DOHH2 (cell line): ENCODE measurements at regions not wholly inside any gene's neighbourhood (a gene's known extent, or its start where the extent isn't known, plus 50 kb on each side); places are given as distances from the start of the nearest gene placed in this dataset.

ENCODE experiments used
- H3F3A ChIP-seq: fragments of 200-600 bp; sonication (generic), shearing (Covaris generic); 2 replicates; pipeline ENCODE4 v1.6.0; 2016; ENCODE audit warnings: antibody characterized with exemption, mild to moderate bottlenecking; ENCODE audit not compliant: control insufficient read depth, insufficient read depth
- H3K27ac ChIP-seq: fragments of 200-600 bp; sonication (generic); 2 replicates; pipeline ENCODE4 v1.5.1; 2014; ENCODE audit warnings: low read depth, mild to moderate bottlenecking, low read length, moderate library complexity
- H3K27me3 ChIP-seq: fragments of 200-600 bp; sonication (generic); 2 replicates; pipeline ENCODE4 v1.6.1; 2014; ENCODE audit warnings: mild to moderate bottlenecking, low read length, mixed read lengths; ENCODE audit not compliant: control insufficient read depth
- H3K36me3 ChIP-seq: fragments of 200-600 bp; sonication (generic); 2 replicates; pipeline ENCODE4 v1.6.1; 2014; ENCODE audit warnings: mild to moderate bottlenecking, low read length, moderate library complexity, mixed read lengths; ENCODE audit not compliant: control insufficient read depth
- H3K4me1 ChIP-seq: fragments of 200-600 bp; sonication (generic); 2 replicates; pipeline ENCODE4 v1.6.1; 2014; ENCODE audit warnings: mild to moderate bottlenecking, low read length, mixed read lengths; ENCODE audit not compliant: control insufficient read depth
- H3K4me2 ChIP-seq: fragments of 200-600 bp; sonication (generic); 2 replicates; pipeline ENCODE4 v1.6.0; 2014; ENCODE audit warnings: mild to moderate bottlenecking, low read length, moderate library complexity
- H3K4me3 ChIP-seq: fragments of 200-600 bp; sonication (generic); 2 replicates; pipeline ENCODE4 v1.5.1; 2014; ENCODE audit warnings: mild to moderate bottlenecking, low read length, mixed read lengths
- H3K79me2 ChIP-seq: fragments of 200-600 bp; sonication (generic); 2 replicates; pipeline ENCODE4 v1.6.1; 2014; ENCODE audit warnings: mild to moderate bottlenecking, low read length, mixed read lengths; ENCODE audit not compliant: control insufficient read depth
- H3K9me2 ChIP-seq: fragments of 200-600 bp; sonication (generic); replicated peaks from 2 replicates; pipeline ENCODE4 v1.6.1; 2014; ENCODE audit warnings: mild to moderate bottlenecking, low read length, mixed read lengths; ENCODE audit not compliant: control insufficient read depth
- H3K9me3 ChIP-seq: fragments of 200-600 bp; sonication (generic); 2 replicates; pipeline ENCODE4 v1.6.1; 2014; ENCODE audit warnings: antibody characterized with exemption, low read length, mixed read lengths; ENCODE audit not compliant: control insufficient read depth, insufficient read depth
- H4K20me1 ChIP-seq: fragments of 200-600 bp; sonication (generic); 2 replicates; pipeline ENCODE4 v1.6.0; 2014; ENCODE audit warnings: low read depth, mild to moderate bottlenecking, antibody characterized with exemption, low read length, moderate library complexity; ENCODE audit not compliant: control insufficient read depth, insufficient read depth
- EZH2phosphoT487 ChIP-seq: fragments of 200-600 bp; sonication (generic); IDR thresholded peaks from 2 replicates; pipeline ENCODE4 v1.6.1; 2017; ENCODE audit warnings: borderline replicate concordance, mild to moderate bottlenecking, antibody characterized with exemption, low read length, moderate library complexity, mixed read lengths
- TF ChIP-seq, protein P1 (sequence below): fragments of 200-600 bp; sonication (generic); IDR thresholded peaks from one replicate; pipeline ENCODE4 v1.5.1; 2014; ENCODE audit warnings: antibody characterized with exemption, mild to moderate bottlenecking, low read depth, low read length; ENCODE audit not compliant: poor library complexity, severe bottlenecking

- H3K9me2 ChIP-seq = no peaks in the 10 kb centered on the region
- no peaks in the 10 kb centered on the region for H3F3A ChIP-seq
- H3K4me3 ChIP-seq = peak overlapping the region; percentile 32
- TF ChIP-seq, protein P1, sequence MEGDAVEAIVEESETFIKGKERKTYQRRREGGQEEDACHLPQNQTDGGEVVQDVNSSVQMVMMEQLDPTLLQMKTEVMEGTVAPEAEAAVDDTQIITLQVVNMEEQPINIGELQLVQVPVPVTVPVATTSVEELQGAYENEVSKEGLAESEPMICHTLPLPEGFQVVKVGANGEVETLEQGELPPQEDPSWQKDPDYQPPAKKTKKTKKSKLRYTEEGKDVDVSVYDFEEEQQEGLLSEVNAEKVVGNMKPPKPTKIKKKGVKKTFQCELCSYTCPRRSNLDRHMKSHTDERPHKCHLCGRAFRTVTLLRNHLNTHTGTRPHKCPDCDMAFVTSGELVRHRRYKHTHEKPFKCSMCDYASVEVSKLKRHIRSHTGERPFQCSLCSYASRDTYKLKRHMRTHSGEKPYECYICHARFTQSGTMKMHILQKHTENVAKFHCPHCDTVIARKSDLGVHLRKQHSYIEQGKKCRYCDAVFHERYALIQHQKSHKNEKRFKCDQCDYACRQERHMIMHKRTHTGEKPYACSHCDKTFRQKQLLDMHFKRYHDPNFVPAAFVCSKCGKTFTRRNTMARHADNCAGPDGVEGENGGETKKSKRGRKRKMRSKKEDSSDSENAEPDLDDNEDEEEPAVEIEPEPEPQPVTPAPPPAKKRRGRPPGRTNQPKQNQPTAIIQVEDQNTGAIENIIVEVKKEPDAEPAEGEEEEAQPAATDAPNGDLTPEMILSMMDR = no peak
- TF ChIP-seq EZH2phosphoT487 = no peak
- H3K4me1 ChIP-seq = peaks cover 20% of the 10 kb centered on the region
- peak overlapping the region; percentile 53 for H3K4me2 ChIP-seq
- H3K9me3 ChIP-seq = peaks cover 5% of the 10 kb centered on the region
- no peaks in the 10 kb centered on the region for H3K36me3 ChIP-seq
- no peaks in the 10 kb centered on the region for H4K20me1 ChIP-seq
- peak overlapping the region; percentile 40 for H3K27ac ChIP-seq
- H3K27me3 ChIP-seq = no peaks in the 10 kb centered on the region
- no peaks in the 10 kb centered on the region for H3K79me2 ChIP-seq
These were observed 704.2 kb upstream of the TBX3 start for GRCh38 chr12:115388139-115388538.

GRCh38 chr12:115387467-115387901, 703.5 kb upstream of the TBX3 start:
- Histone ChIP-seq H3K79me2 (no peaks in the 10 kb centered on the region), H3K4me2 (peak overlapping the region; percentile 53), H4K20me1 (no peaks in the 10 kb centered on the region), H3K9me3 (peaks cover 5% of the 10 kb centered on the region), H3K4me3 (peak overlapping the region; percentile 32; the same call in 1 of the 2 replicates), H3K27me3 (no peaks in the 10 kb centered on the region), H3F3A (no peaks in the 10 kb centered on the region), H3K4me1 (peaks cover 20% of the 10 kb centered on the region), H3K36me3 (no peaks in the 10 kb centered on the region), H3K9me2 (no peaks in the 10 kb centered on the region), H3K27ac (peak overlapping the region; percentile 40)
- TF ChIP-seq EZH2phosphoT487 = no peak
- TF ChIP-seq, protein P1 = no peak

DNA sequence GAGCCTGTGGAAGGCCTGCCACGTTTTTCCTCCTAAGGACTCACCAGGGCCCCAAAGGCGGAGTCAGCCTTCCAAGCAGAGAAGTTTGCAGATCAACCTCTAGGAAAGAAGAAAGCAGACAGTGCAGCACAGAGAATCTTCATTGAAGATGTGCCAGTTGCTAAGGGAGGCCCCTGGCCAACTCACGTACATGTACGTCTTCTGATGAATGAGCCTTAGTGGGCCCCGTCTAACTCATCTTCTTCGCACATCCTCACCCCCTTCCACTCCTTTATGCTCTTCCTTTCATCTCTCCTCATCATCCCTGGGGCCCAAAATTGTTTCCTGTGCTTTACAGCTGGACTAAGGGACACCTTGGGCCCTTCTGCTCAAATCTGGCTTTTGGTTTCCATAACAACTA, 703.0 kb upstream of the TBX3 start:
- no peaks in the 10 kb centered on the region for H3F3A ChIP-seq
- H3K9me2 ChIP-seq = no peaks in the 10 kb centered on the region
- H3K36me3 ChIP-seq = no peaks in the 10 kb centered on the region
- H4K20me1 ChIP-seq = no peaks in the 10 kb centered on the region
- H3K79me2 ChIP-seq = no peaks in the 10 kb centered on the region
- no peak overlapping the region for H3K27ac ChIP-seq
- H3K4me1 ChIP-seq = peaks cover 20% of the 10 kb centered on the region
- H3K27me3 ChIP-seq = no peaks in the 10 kb centered on the region
- no peak overlapping the region for H3K4me3 ChIP-seq
- TF ChIP-seq, protein P1 = no peak
- no peak for TF ChIP-seq EZH2phosphoT487
- no peak overlapping the region for H3K4me2 ChIP-seq
- H3K9me3 ChIP-seq = peaks cover 5% of the 10 kb centered on the region

GRCh38 chr12:115385141-115385540, 701.2 kb upstream of the TBX3 start:
- no peak for TF ChIP-seq EZH2phosphoT487
- TF ChIP-seq, protein P1 = no peak
- no peaks in the 10 kb centered on the region for H4K20me1 ChIP-seq
- H3F3A ChIP-seq = no peaks in the 10 kb centered on the region
- H3K4me3 ChIP-seq = no peak overlapping the region
- no peaks in the 10 kb centered on the region for H3K79me2 ChIP-seq
- H3K9me2 ChIP-seq = no peaks in the 10 kb centered on the region
- H3K27me3 ChIP-seq = no peaks in the 10 kb centered on the region
- peaks cover 30% of the 10 kb centered on the region for H3K4me1 ChIP-seq
- H3K9me3 ChIP-seq = peaks cover 5% of the 10 kb centered on the region
- no peaks in the 10 kb centered on the region for H3K36me3 ChIP-seq
- H3K27ac ChIP-seq = no peak overlapping the region
- no peak overlapping the region for H3K4me2 ChIP-seq
